HEK293 (cell line): ENCODE measurements at regions not wholly inside any gene's neighbourhood (a gene's known extent, or its start where the extent isn't known, plus 50 kb on each side); places are given as distances from the start of the nearest gene placed in this dataset.

Source experiments
- CTCF ChIA-PET: fragments of 350-600 bp; formaldehyde crosslinking; extraction: SDS; loops from one replicate; lab custom pipeline; 2021; ENCODE audit warnings: antibody characterized with exemption; lab: Yijun Ruan, JAX
- POLR2A ChIA-PET: fragments of 300-600 bp; formaldehyde crosslinking; extraction: SDS; loops from one replicate; lab custom pipeline; 2020; ENCODE audit warnings: antibody characterized with exemption, inconsistent platforms; lab: Yijun Ruan, JAX
- H3K27ac ChIP-seq: fragments of 200-500 bp; sonication (Bioruptor generic); 2 replicates; pipeline ENCODE4 v1.5.1; 2014; ENCODE audit warnings: low read depth, low read length, control low read depth, inconsistent platforms; ENCODE audit errors: extremely low read depth
- H3K36me3 ChIP-seq, 2 experiments: fragments of 200-500 bp in 1 of 2; sonication (Bioruptor generic) in 1 of 2; 1 replicate in 1 of 2; 2 replicates in 1 of 2; pipeline ENCODE4 v1.5.1; 2014 to 2017; ENCODE audit warnings: inconsistent platforms in 2 of 2, low read length in 2 of 2; ENCODE audit not compliant: control insufficient read depth in 2 of 2, insufficient read depth in 1 of 2
- H3K4me1 ChIP-seq: fragments of 200-500 bp; sonication (Bioruptor generic); 2 replicates; pipeline ENCODE4 v1.5.1; 2014; ENCODE audit warnings: mild to moderate bottlenecking, low read length, inconsistent platforms; ENCODE audit not compliant: control insufficient read depth, insufficient read depth
- H3K4me3 ChIP-seq: 2 replicates; pipeline ENCODE4 v1.5.1; 2011; ENCODE audit warnings: low read depth, mild to moderate bottlenecking, control low read depth, low read length, moderate library complexity
- H3K9me3 ChIP-seq: fragments of 200-500 bp; sonication (Bioruptor generic); 2 replicates; pipeline ENCODE4 v1.5.1; 2014; ENCODE audit warnings: low read depth, low read length, inconsistent platforms; ENCODE audit not compliant: control insufficient read depth, insufficient read depth
- GFI1B ChIP-seq: fragments of 450-650 bp; formaldehyde crosslinking; IDR thresholded peaks from 2 replicates; pipeline ENCODE4 v1.5.1; 2016; ENCODE audit warnings: missing biosample characterization, missing genetic modification characterization
- HOXA7 ChIP-seq: sonication (generic); formaldehyde crosslinking; IDR thresholded peaks from 2 replicates; pipeline ENCODE4 v1.8.1; 2022; ENCODE audit warnings: missing genetic modification reagents, borderline replicate concordance
- SALL2 ChIP-seq: fragments of 450-650 bp; formaldehyde crosslinking; IDR thresholded peaks from 2 replicates; pipeline ENCODE4 v1.5.0; 2017; ENCODE audit warnings: missing biosample characterization, mild to moderate bottlenecking, missing genetic modification characterization, borderline replicate concordance
- SCRT2 ChIP-seq: fragments of 450-650 bp; formaldehyde crosslinking; IDR thresholded peaks from 2 replicates; pipeline ENCODE4 v1.5.1; 2016; ENCODE audit warnings: missing biosample characterization, missing genetic modification characterization
- YY2 ChIP-seq: fragments of 450-650 bp; formaldehyde crosslinking; IDR thresholded peaks from 2 replicates; pipeline ENCODE4 v1.5.1; 2016; ENCODE audit warnings: missing biosample characterization, missing genetic modification characterization
- ZBTB11 ChIP-seq: fragments of 450-650 bp; formaldehyde crosslinking; conservative IDR thresholded peaks from 2 replicates; pipeline ENCODE4 v1.5.1; 2016; ENCODE audit warnings: low read depth, missing biosample characterization, missing genetic modification characterization
- ZBTB21 ChIP-seq: fragments of 450-650 bp; formaldehyde crosslinking; IDR thresholded peaks from 2 replicates; pipeline ENCODE4 v1.5.1; 2017; ENCODE audit warnings: missing biosample characterization, missing genetic modification characterization
- ZBTB26 ChIP-seq: fragments of 450-650 bp; formaldehyde crosslinking; optimal IDR thresholded peaks from 2 replicates; pipeline ENCODE3; 2016; ENCODE audit warnings: missing biosample characterization, mild to moderate bottlenecking, missing genetic modification characterization
- ZNF155 ChIP-seq: fragments of 450-650 bp; formaldehyde crosslinking; IDR thresholded peaks from 2 replicates; pipeline ENCODE4 v1.5.1; 2016; ENCODE audit warnings: missing biosample characterization, missing genetic modification characterization
- ZNF23 ChIP-seq: fragments of 450-650 bp; formaldehyde crosslinking; IDR thresholded peaks from 2 replicates; pipeline ENCODE4 v1.5.1; 2016; ENCODE audit warnings: missing biosample characterization, missing genetic modification characterization, borderline replicate concordance
- ZNF311 ChIP-seq: fragments of 450-650 bp; formaldehyde crosslinking; IDR thresholded peaks from 2 replicates; pipeline ENCODE4 v1.5.1; 2017; ENCODE audit warnings: missing biosample characterization, missing genetic modification characterization, borderline replicate concordance
- ZNF354C ChIP-seq: fragments of 450-650 bp; formaldehyde crosslinking; IDR thresholded peaks from 2 replicates; pipeline ENCODE4 v1.5.1; 2016; ENCODE audit warnings: missing biosample characterization, missing genetic modification characterization, low read depth, borderline replicate concordance
- ZNF426 ChIP-seq: fragments of 450-650 bp; formaldehyde crosslinking; IDR thresholded peaks from 2 replicates; pipeline ENCODE4 v1.5.1; 2017; ENCODE audit warnings: missing biosample characterization, missing genetic modification characterization, mild to moderate bottlenecking, inconsistent platforms, moderate library complexity
- ZNF510 ChIP-seq: fragments of 450-650 bp; formaldehyde crosslinking; IDR thresholded peaks from 2 replicates; pipeline ENCODE4 v1.5.1; 2018; ENCODE audit warnings: mild to moderate bottlenecking, missing genetic modification characterization, missing biosample characterization; ENCODE audit not compliant: insufficient replicate concordance
- ZNF514 ChIP-seq: fragments of 450-650 bp; formaldehyde crosslinking; IDR thresholded peaks from 2 replicates; pipeline ENCODE4 v1.5.1; 2016; ENCODE audit warnings: missing biosample characterization, missing genetic modification characterization
- ZNF558 ChIP-seq: fragments of 450-650 bp; formaldehyde crosslinking; IDR thresholded peaks from 2 replicates; pipeline ENCODE4 v1.5.1; 2016; ENCODE audit warnings: missing biosample characterization, missing genetic modification characterization
- ZNF621 ChIP-seq: fragments of 450-650 bp; formaldehyde crosslinking; IDR thresholded peaks from 2 replicates; pipeline ENCODE4 v1.5.1; 2017; ENCODE audit warnings: missing biosample characterization, missing genetic modification characterization
- ZNF629 ChIP-seq: fragments of 450-650 bp; formaldehyde crosslinking; IDR thresholded peaks from 2 replicates; pipeline ENCODE4 v1.5.1; 2017; ENCODE audit warnings: missing biosample characterization, missing genetic modification characterization
- ZNF76 ChIP-seq: fragments of 450-650 bp; formaldehyde crosslinking; IDR thresholded peaks from 2 replicates; pipeline ENCODE4; 2016; ENCODE audit warnings: low read depth, missing biosample characterization, missing genetic modification characterization, borderline replicate concordance
- TF ChIP-seq, protein P1 (sequence below): fragments of 450-650 bp; formaldehyde crosslinking; IDR thresholded peaks from 2 replicates; pipeline ENCODE4 v1.5.1; 2017; ENCODE audit warnings: missing biosample characterization, missing genetic modification characterization
- TF ChIP-seq, protein P2 (sequence below): fragments of 450-650 bp; formaldehyde crosslinking; IDR thresholded peaks from 2 replicates; pipeline ENCODE4 v1.5.1; 2016; ENCODE audit warnings: missing biosample characterization, missing genetic modification characterization
- TF ChIP-seq, protein P3 (sequence below): IDR thresholded peaks from 2 replicates; pipeline ENCODE4 v1.6.1; 2011; ENCODE audit warnings: mild to moderate bottlenecking, low read depth, low read length, borderline replicate concordance
- TF ChIP-seq, protein P4 (sequence below): fragments of 450-650 bp; formaldehyde crosslinking; IDR thresholded peaks from 2 replicates; pipeline ENCODE4 v1.5.1; 2016; ENCODE audit warnings: missing biosample characterization, missing genetic modification characterization

DNA sequence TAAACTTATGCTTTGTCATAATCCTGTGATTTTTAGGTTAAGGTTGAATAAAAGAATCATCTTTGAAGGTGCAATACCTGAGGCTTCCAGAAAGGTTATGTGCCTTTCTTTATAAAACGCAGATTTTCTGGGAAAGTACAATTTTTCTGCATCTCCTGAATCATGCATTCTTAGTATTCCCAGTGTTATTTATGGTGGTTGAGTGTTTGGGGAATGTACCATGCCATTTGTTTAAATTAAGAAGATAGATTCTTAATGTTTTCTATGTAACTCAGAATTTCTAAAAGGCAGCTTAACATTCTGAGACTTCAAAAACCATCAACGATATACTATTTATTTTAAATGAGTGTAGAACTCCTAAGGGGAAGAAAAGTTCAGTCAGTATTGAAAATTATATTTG lies 108.1 kb upstream of the FBN2 start:
- POLR2A ChIA-PET = no interaction called here
- CTCF ChIA-PET = no interaction called here
- Histone ChIP-seq H3K4me3 (no peak overlapping the region), H3K36me3 (no peaks in the 10 kb centered on the region), H3K4me1 (no peaks in the 10 kb centered on the region), H3K27ac (no peak overlapping the region), H3K9me3 (no peaks in the 10 kb centered on the region; the same call in 1 of the 2 replicates)
- TF ChIP-seq ZNF155 (tag by site-specific recombination) = no peak
- TF ChIP-seq SCRT2 (tag by site-specific recombination) = no peak
- TF ChIP-seq, protein P1, sequence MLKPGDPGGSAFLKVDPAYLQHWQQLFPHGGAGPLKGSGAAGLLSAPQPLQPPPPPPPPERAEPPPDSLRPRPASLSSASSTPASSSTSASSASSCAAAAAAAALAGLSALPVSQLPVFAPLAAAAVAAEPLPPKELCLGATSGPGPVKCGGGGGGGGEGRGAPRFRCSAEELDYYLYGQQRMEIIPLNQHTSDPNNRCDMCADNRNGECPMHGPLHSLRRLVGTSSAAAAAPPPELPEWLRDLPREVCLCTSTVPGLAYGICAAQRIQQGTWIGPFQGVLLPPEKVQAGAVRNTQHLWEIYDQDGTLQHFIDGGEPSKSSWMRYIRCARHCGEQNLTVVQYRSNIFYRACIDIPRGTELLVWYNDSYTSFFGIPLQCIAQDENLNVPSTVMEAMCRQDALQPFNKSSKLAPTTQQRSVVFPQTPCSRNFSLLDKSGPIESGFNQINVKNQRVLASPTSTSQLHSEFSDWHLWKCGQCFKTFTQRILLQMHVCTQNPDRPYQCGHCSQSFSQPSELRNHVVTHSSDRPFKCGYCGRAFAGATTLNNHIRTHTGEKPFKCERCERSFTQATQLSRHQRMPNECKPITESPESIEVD (tag by site-specific recombination) = no peak
- no peak for TF ChIP-seq ZBTB21 (tag by site-specific recombination)
- no peak for TF ChIP-seq HOXA7
- TF ChIP-seq ZNF311 (tag by site-specific recombination) = no peak
- no peak for TF ChIP-seq ZNF76
- TF ChIP-seq ZBTB11 (tag by site-specific recombination) = no peak
- no peak for TF ChIP-seq ZBTB26 (tag by site-specific recombination)
- TF ChIP-seq ZNF558 (tag by site-specific recombination) = no peak
- TF ChIP-seq GFI1B (tag by site-specific recombination) = no peak
- TF ChIP-seq, protein P2, sequence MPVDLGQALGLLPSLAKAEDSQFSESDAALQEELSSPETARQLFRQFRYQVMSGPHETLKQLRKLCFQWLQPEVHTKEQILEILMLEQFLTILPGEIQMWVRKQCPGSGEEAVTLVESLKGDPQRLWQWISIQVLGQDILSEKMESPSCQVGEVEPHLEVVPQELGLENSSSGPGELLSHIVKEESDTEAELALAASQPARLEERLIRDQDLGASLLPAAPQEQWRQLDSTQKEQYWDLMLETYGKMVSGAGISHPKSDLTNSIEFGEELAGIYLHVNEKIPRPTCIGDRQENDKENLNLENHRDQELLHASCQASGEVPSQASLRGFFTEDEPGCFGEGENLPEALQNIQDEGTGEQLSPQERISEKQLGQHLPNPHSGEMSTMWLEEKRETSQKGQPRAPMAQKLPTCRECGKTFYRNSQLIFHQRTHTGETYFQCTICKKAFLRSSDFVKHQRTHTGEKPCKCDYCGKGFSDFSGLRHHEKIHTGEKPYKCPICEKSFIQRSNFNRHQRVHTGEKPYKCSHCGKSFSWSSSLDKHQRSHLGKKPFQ (tag by site-specific recombination) = no peak
- TF ChIP-seq YY2 = no peak
- TF ChIP-seq ZNF426 = no peak
- TF ChIP-seq ZNF23 (tag by site-specific recombination) = no peak
- TF ChIP-seq ZNF514 (tag by site-specific recombination) = no peak
- TF ChIP-seq ZNF629 = no peak
- TF ChIP-seq ZNF621 (tag by site-specific recombination) = no peak

GRCh38 chr5:128649192-128649591 lies 111.1 kb upstream of the FBN2 start:
- ChIA-PET CTCF (no interaction called here), POLR2A (no interaction called here)
- Histone ChIP-seq H3K4me1 (no peaks in the 10 kb centered on the region), H3K4me3 (no peak overlapping the region), H3K36me3 (no peaks in the 10 kb centered on the region), H3K9me3 (no peaks in the 10 kb centered on the region), H3K27ac (no peak overlapping the region)
- TF ChIP-seq, protein P3, sequence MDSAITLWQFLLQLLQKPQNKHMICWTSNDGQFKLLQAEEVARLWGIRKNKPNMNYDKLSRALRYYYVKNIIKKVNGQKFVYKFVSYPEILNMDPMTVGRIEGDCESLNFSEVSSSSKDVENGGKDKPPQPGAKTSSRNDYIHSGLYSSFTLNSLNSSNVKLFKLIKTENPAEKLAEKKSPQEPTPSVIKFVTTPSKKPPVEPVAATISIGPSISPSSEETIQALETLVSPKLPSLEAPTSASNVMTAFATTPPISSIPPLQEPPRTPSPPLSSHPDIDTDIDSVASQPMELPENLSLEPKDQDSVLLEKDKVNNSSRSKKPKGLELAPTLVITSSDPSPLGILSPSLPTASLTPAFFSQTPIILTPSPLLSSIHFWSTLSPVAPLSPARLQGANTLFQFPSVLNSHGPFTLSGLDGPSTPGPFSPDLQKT = no peak
- no peak for TF ChIP-seq SALL2 (tag by site-specific recombination)
- no peak for TF ChIP-seq ZNF510 (tag by site-specific recombination)
- no peak for TF ChIP-seq ZNF354C (tag by site-specific recombination)
- TF ChIP-seq, protein P4, sequence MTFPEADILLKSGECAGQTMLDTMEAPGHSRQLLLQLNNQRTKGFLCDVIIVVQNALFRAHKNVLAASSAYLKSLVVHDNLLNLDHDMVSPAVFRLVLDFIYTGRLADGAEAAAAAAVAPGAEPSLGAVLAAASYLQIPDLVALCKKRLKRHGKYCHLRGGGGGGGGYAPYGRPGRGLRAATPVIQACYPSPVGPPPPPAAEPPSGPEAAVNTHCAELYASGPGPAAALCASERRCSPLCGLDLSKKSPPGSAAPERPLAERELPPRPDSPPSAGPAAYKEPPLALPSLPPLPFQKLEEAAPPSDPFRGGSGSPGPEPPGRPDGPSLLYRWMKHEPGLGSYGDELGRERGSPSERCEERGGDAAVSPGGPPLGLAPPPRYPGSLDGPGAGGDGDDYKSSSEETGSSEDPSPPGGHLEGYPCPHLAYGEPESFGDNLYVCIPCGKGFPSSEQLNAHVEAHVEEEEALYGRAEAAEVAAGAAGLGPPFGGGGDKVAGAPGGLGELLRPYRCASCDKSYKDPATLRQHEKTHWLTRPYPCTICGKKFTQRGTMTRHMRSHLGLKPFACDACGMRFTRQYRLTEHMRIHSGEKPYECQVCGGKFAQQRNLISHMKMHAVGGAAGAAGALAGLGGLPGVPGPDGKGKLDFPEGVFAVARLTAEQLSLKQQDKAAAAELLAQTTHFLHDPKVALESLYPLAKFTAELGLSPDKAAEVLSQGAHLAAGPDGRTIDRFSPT (tag by site-specific recombination) = no peak
- no peak for TF ChIP-seq ZBTB26 (tag by site-specific recombination)
